Epithelial cell of prostate (primary cell): ENCODE measurements at regions not wholly inside any gene's neighbourhood (a gene's known extent, or its start where the extent isn't known, plus 50 kb on each side); places are given as distances from the start of the nearest gene placed in this dataset.

ENCODE experiments used
- DNase-seq: peaks from one replicate; pipeline ENCODE4 v3.0.0-alpha.2; 2011; ENCODE audit warnings: low read depth, low spot score
- H3K27ac ChIP-seq: fragments of 450-650 bp; 2 replicates; pipeline ENCODE4 v1.5.1; 2017; ENCODE audit warnings: mild to moderate bottlenecking

DNA sequence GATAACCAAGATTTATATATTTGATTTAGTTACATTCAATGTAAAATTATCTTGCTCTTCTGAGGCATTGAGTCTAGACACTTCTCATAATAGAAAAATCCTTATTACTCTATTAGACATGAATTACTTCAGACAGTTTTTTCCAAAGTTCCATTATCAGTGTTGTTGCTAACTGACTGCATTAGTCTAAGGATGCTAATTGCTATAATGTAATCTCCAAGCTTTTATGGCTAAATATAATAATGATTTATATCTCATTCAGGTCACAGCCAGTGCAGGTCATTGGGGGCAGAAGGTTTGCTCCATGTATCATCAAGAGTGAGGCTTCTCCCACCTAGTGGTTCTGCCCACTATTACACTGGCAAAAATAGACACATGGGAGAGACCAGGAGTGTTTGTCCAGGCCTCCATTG is 377.2 kb upstream of the DDI1 start:
- no peak for DNase-seq

DNA sequence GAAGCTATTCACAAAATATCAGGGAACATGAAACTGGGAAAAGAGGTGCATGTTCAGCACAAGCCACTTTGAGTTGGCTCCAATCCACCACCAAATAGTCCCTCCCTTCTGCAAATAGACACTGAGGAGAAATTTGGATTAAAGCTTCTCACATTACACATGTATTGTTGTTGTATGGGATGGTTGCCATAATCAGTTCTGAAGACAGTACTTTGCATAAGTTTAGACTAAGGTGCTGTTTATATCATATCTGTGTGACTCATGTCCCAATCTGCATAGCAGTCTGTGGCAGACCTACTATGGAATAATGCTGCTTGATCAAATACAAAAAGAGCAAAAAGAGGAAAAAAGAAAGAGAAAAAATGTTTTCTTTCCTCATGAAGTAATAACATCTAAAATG is 376.7 kb upstream of the DDI1 start:
- no peak for DNase-seq

More for the DNA sequence above, 377.2 kb upstream of the DDI1 start:
- H3K27ac ChIP-seq, result no peak overlapping the region

DNA sequence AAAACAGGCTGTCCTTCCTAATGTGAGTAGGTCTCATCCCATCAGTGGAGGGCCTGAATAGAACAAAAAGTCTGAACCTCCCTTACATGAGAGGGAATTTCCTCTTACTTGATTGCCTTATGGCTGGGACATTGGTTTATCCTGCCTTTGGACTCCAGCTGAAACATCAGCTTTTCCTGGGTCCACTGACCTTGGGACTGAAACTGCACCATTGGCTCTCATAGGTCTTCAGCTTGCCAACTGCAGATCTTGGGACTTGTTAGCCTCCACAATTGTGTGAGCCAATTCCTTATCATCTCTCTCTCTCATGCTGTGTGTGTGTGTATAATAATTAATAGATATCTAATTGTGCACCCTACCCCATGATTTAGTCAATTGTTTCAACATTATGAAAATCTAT is 375.3 kb upstream of the DDI1 start:
- DNase-seq, result no peak
- H3K27ac ChIP-seq, result no peak overlapping the region

More for the DNA sequence above, 376.7 kb upstream of the DDI1 start:
- no peak overlapping the region for H3K27ac ChIP-seq

DNA sequence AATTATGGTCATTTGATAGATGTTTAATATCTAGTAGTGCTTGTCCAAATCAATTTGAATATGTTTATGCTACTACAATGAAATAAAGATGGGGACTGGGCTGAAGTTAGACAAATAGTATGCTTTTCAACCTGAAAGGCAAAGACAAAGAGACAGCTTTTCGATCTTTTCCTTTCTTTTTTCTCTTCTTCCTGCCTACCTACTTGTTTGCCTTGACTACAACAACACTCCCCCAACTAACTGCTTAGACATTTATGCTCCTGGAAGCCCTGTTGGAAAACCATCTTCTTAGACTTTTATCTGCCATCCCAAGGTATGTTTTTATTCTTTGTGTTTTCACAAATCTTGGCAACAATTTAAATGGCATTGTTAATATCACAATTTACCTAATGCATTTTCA is 374.4 kb upstream of the DDI1 start:
- H3K27ac ChIP-seq, result no peak overlapping the region
- DNase-seq, result no peak

DNA sequence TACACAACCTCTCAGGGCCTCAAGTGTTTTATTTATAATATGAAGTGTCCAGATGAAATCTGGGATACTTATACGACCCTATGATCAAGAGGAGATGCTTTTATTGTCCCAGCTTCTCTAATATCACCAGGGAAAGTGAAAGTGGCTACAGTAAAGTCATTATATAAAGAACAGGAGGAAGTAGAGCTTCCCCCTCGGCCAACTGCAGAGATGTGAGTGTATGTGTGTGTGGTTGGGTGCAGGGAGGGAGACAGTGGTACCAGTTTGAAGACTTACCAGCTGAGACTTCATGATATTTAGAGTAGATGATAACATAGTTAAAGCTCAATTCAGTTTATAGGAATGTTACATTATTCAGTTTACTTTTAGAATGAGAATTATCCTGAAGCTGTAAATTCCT is 373.6 kb upstream of the DDI1 start:
- no peak for DNase-seq

DNA sequence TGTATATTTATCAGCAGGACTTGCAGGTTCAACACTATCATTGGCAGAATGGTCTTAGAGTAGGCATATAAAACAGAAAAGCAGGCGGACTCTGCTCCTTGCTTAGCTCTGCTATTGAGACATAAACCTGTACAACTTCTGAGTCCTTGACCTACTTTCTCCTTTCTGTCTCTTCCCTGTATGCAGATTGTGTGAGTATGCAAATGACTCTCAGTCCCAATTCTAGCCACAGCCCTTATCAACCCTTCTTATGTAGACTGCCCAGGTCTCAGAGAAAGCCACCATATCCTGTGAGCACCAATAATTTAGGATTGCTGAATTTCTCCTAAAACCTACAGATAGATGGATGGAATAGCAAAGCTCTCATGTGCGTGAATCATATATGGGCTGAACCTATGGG is 367.6 kb upstream of the DDI1 start:
- no peak overlapping the region for H3K27ac ChIP-seq
- DNase-seq, result no peak

More for the DNA sequence above, 373.6 kb upstream of the DDI1 start:
- H3K27ac ChIP-seq, result no peak overlapping the region

DNA sequence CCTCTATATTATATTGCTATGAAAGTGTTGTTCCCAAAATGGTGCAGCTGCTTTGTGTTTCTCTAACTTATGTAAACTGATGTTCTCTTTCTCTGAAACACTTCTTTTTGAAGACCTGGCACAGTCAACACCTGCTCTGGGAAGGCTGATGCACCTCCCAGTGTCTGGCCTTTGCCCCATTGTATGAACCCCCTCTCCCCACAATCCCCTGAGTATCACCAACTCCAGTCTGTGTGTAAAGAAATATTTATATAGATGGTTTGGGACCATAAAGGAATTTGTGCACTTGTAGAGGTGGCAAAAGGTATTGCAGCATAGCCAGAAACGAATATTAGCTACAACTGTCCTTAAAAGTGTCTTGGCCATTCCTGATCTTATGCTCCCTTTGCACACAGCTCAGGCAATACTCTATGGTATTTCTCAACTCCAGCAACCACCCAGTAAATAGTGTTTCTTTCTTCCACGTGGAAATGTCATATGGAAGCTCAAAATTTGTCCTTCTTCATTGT is 365.2 kb upstream of the DDI1 start:
- H3K27ac ChIP-seq, result no peak overlapping the region
- DNase-seq, result no peak

DNA sequence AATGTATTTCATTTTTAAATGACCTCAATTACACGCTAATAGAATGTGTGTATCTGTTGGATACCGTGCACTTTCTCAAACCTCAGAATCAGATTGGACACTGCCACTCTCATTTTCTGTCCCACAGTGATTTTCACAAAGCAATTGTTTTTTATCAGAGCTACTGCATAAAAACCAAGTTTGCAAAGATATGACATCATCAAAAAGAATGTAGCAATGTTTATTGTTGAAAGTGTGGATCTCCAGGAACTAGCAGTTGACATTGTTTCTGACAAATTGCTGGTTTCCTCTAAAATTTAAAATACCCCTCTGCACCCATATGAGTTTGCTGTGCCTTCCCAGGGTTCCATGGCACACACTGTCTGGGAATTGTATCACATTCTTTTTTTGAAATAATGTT is 362.7 kb upstream of the DDI1 start:
- no peak for DNase-seq

DNA sequence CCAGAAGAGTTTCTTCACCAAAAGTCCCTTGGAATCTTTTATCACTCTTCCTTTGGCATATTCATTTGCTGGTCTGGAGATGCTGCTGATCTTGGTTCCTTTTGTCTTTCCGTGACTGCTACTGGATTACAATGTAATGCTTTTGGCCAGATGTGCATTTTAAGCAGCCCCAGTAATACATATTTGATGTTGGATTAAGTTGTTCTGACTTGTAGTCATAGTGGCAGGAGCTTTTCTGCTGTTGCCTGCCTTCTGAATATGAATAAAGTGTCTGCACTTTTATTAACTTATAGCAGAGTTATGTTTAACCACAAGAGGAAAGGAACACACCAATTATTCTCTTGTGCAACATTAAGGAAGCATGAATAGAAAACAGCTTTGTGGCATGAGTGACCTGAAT is 360.0 kb upstream of the DDI1 start:
- no peak for DNase-seq
- H3K27ac ChIP-seq, result no peak overlapping the region

More for the DNA sequence above, 362.7 kb upstream of the DDI1 start:
- H3K27ac ChIP-seq, result no peak overlapping the region

DNA sequence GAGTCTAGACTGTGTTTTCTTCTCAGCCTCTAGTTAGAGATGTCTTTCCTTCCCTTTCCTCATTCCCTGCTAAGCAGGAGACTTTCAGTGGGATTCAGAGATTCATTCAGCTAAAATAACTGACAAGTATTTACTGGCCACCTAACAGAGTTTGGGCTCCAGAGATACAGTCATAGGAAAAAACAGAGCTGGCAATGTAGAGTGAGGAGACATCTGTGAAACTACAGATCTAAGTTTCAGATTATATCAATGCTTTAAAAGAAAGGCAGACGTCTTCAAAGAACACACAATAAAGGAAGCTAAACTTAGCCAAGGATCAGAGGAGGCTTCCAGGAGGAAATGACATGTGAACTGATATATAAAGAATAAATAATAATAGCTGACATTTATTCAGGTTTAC is 355.6 kb upstream of the DDI1 start:
- DNase-seq, result no peak

DNA sequence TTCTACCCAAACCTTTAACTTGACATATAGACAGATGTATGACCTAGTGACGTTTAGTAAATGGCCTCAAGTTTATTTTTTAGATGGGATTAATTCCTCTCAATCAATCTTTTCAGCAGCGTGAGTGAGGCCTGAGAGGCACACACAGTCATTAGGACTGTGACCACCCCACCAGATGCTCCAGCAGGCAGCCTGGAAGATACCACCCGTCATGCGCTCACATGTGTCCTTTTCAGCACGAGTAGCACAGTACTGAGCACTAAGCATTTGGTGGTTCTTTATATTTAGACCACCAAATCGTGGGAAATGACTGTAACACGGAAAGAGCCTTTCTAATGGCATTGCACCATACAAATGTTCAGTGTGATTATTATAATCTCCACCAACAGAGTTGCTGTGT is 354.6 kb upstream of the DDI1 start:
- DNase-seq, result no peak
- H3K27ac ChIP-seq, result no peak overlapping the region

More for the DNA sequence above, 355.6 kb upstream of the DDI1 start:
- H3K27ac ChIP-seq, result no peak overlapping the region

DNA sequence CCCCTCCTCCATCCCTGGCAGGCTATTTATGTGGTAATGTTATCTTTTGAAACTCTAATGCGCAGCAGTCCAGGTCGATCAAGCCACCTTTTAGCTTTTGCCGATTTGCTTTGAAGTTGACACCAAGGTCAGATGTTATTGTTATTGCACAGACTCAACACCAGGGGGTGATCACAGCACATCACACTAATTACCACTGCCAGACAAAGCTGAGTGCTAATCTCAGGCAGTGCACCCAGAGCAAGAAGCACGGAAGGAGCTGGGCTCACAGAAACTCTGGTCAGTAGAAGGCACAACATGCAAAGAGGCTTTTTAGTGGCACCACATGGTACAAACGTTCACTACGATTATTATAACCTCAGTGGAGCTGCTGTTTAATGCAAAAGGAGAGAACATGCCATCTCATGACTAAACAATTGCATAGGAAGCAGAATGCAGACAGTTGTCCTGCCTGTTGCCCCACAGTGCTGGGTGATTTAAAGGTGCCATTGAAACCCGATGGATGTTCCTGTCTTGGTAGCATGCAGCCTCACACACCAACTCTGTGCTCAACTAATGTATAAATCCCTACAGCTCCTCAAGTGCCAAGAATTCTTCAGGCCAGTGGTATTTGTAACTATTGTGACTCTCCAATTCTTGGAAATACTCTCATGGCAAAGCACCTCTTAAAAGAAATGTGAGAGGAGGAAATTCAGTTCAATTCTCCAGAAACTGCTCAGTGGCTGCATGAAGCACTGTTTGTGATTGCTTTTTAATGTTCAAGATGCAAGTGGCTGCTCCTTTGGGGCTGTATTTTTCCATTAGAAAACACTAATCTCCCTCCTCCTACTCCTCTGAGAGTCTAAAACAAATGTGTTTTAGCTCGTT is 353.9 kb upstream of the DDI1 start:
- peak; percentile 14 for DNase-seq
- no peak overlapping the region for H3K27ac ChIP-seq

DNA sequence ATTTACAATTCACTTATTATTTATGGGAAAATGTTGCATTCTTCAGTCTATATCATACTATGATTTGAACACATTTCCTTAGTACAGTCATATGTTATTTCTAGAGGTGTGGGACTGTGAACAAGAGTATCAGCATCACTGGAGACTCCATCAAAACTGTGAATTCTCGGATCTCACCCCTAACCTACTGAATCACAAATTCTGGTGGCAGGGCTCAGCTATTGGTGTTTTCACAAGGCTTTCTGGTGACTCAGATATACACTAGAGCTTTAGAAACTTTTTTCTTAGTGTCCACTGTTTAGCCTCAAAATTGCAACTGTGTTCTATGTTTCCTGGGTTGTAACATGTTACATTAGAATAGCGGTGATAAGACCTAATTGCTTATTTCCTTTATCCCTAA is 352.9 kb upstream of the DDI1 start:
- no peak overlapping the region for H3K27ac ChIP-seq
- DNase-seq, result no peak

DNA sequence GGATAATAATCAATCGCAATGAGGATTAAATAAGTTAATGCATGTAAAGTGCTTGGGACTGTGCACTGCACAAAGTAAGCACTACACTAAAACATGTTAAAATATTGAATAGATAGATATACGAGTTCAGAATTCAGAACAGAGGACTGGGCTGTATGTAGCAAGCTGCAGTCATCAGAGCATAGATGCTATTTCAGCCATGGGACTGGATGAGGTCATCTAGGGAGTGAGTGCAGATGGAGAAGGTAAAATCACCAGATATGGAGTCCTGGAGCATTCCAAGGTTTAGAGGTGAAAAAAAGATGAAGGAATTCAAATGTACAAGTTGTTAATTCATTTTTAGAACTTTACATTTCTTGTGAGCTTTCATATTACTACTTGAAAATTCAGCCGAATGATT is 347.5 kb upstream of the DDI1 start:
- H3K27ac ChIP-seq, result no peak overlapping the region
- no peak for DNase-seq

DNA sequence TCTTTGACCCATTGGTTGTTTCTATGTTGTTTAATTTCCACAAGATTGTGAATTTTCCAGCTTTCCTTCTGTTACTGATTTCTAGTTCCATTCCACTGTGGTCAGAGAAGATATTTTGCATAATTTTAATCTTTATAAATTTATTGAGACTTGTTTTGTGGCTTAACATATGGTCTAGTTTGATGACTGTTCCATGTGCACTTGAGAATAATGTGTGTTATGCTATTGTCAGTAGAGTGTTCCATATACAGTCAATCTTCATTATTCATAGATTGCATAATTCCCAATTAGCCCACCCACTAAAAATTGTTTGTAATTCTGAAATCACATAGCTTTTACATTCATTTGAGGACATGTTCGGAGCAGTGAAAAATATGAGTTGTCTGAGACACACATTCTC is 346.1 kb upstream of the DDI1 start:
- H3K27ac ChIP-seq, result no peak overlapping the region
- no peak for DNase-seq

DNA sequence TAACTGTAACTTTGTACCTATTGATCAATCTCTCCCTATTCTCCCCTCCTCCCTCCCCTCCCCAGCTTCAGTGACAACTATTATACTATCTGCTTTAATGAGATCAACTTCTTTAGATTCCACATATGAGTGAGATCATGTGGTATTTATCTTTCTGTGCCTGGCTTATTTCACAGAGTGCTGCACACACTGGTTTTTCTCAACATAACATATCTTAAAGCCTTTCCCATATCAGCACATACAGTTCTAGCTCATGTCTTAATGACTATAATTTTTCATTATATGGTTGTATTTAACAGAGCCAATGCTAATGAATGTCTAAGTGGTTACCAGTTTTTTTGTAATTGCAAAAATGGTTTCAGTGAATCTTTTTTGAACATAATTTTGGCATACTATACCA is 340.3 kb upstream of the DDI1 start:
- no peak for DNase-seq

DNA sequence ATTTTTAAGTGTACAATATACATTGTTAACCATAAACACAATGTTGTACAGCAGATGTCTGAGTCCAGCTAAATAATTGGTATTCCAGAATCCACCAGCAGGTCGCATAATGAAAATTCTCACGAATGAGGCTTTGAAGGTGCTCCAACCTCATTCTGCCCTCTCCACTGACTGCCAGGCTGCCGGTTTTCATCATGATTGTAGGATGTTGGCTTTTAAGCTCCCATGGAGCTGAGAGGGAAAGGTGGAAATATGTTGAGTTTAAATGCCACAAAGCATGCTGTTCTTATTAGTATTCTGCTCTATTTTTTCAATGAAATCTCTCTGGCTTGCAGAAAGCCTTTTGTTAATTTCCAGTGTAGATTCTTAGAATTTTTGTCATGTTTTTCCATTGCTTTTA is 337.2 kb upstream of the DDI1 start:
- H3K27ac ChIP-seq, result no peak overlapping the region
- no peak for DNase-seq

More for the DNA sequence above, 340.3 kb upstream of the DDI1 start:
- H3K27ac ChIP-seq, result no peak overlapping the region

DNA sequence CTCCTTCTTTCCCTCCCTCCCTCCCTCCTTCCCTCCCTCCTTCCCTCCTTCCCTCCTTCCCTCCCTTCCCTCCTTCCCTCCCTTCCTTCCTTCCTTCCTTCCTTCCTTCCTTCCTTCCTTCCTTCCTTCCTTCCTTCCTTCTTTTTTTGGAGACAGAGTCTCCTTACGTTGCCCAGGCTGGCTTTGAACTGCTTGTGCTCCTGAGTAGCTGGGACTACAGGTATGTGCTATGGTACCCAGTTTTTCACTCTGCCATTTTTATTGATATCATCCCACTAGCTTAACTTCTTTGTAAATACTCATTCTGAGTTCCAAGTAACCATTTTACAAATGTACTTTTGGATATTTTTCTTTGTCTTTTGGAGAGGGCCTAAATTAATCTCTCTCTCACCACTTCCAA is 336.8 kb upstream of the DDI1 start:
- H3K27ac ChIP-seq, result no peak overlapping the region

DNA sequence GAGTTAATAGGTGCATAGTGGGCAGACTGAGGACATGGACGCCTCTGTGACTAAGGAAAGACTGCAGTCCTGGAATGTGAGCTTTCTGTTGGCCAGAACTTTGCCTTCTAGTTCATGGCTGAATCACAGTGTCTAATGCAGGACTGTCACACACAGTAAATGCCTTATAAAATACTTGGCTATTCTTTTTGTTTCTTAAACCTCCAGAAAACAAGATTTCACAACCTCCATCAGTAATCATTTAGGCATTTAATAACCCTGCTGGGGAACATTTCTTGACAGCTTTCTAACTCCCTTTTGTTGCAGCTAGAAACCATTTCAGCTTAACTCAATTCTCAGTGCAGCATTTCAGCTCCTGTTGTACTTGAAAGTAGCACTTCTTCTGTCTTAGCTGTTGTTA is 335.8 kb upstream of the DDI1 start:
- DNase-seq, result peak; percentile 26
- H3K27ac ChIP-seq, result no peak overlapping the region

More for the DNA sequence above, 336.8 kb upstream of the DDI1 start:
- no peak for DNase-seq

DNA sequence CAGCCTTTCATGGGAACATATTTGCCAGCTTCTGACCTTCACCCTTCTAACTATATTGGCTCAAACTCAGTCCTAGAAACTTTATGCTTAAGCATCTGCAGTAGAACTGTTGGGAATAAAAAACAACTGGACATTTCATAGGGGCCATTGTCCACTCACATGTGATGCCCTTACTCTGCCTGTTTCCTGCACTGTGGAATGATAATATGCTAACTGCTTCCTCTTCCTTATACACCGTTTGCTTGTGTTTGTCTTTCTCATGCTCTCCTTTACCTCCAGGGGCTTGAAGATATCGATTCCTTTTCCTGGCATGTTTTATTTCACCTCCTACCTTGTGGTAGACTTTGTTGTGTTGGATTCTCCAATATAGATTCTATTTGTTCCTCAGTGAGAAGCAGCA is 333.0 kb upstream of the DDI1 start:
- DNase-seq, result no peak

DNA sequence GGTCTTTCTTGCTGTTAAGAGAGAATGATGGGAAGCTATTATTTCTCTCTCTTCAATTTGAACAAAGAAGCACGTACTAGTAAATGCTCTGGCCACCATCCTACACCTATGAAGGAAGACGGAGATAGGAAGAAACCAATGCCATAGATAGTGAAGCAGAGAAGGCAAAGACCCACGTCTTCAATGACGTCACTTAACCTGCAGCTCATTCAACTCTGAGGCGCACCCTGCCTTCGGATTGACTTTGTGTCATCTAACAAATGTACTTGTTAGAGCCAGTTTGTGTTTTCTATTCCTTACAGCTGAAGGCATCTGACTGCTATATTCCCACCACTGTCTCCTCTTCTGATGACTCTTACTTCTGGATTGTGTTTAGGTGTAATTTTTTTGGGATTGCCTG is 332.5 kb upstream of the DDI1 start:
- DNase-seq, result no peak

More for the DNA sequence above, 333.0 kb upstream of the DDI1 start:
- H3K27ac ChIP-seq, result no peak overlapping the region

DNA sequence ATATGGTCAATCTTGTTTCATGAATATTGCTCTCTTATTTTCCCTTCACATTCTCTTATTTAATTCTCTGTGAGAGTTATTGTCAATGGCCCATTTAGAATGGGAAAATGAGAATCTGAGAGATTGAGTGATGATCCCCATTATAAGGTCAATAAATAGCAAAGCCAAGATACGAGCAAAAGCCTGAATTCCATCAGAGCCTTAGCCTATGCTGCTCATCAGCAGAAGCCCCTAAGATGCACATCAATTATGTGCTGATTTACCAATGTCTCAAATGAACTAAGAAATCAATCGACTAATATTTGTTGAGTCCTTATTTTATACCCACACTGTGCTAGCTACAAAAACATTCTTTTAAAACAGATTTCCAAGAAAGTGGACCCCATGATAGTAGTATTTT is 330.8 kb upstream of the DDI1 start:
- DNase-seq, result no peak
- no peak overlapping the region for H3K27ac ChIP-seq

More for the DNA sequence above, 332.5 kb upstream of the DDI1 start:
- no peak overlapping the region for H3K27ac ChIP-seq
